Neural cell (in vitro differentiated cells): ENCODE measurements at regions not wholly inside any gene's neighbourhood (a gene's known extent, or its start where the extent isn't known, plus 50 kb on each side); places are given as distances from the start of the nearest gene placed in this dataset.

ENCODE experiments used
- CTCF ChIP-seq: fragments of 450-650 bp; IDR thresholded peaks from 2 replicates; pipeline ENCODE4 v1.5.1; 2014; ENCODE audit warnings: antibody characterized with exemption, mild to moderate bottlenecking, moderate library complexity; ENCODE audit not compliant: poor library complexity, severe bottlenecking
- EP300 ChIP-seq: fragments of 450-650 bp; conservative IDR thresholded peaks from 2 replicates; pipeline ENCODE4 v1.6.1; 2014; ENCODE audit warnings: antibody characterized with exemption, mild to moderate bottlenecking, moderate library complexity; ENCODE audit not compliant: poor library complexity, severe bottlenecking
- EZH2 ChIP-seq: fragments of 200-600, 300-800 bp; shearing (Covaris generic), sonication (generic); IDR thresholded peaks from 2 replicates; pipeline ENCODE4 v1.6.1; 2014; ENCODE audit warnings: antibody characterized with exemption, low read length, borderline replicate concordance, mild to moderate bottlenecking; ENCODE audit not compliant: insufficient read depth, poor library complexity, severe bottlenecking
- MXI1 ChIP-seq: fragments of 450-650 bp; conservative IDR thresholded peaks from 2 replicates; pipeline ENCODE4 v1.6.1; 2014; ENCODE audit warnings: antibody characterized with exemption, mild to moderate bottlenecking; ENCODE audit not compliant: poor library complexity, severe bottlenecking
- POLR2AphosphoS5 ChIP-seq: IDR thresholded peaks from 2 replicates; pipeline ENCODE4 v1.6.1; 2012
- RAD21 ChIP-seq: fragments of 450-650 bp; conservative IDR thresholded peaks from 2 replicates; pipeline ENCODE4 v1.6.1; 2014; ENCODE audit warnings: antibody characterized with exemption, mild to moderate bottlenecking, moderate library complexity
- REST ChIP-seq: IDR thresholded peaks from 2 replicates; pipeline ENCODE4 v1.6.1; 2012; ENCODE audit warnings: borderline replicate concordance
- SMC3 ChIP-seq: fragments of 450-650 bp; conservative IDR thresholded peaks from 2 replicates; pipeline ENCODE4 v1.6.1; 2014; ENCODE audit warnings: antibody characterized with exemption, mild to moderate bottlenecking, moderate library complexity; ENCODE audit not compliant: poor library complexity
- TAF1 ChIP-seq: IDR thresholded peaks from 2 replicates; pipeline ENCODE4 v1.6.1; 2012; ENCODE audit warnings: low read depth

GRCh38 chr3:473033-473800 lies 276.7 kb downstream of the CHL1 start:
- TF ChIP-seq EZH2 = no peak
- no peak for TF ChIP-seq RAD21
- TF ChIP-seq CTCF = no peak
- TF ChIP-seq EP300 = no peak
- TF ChIP-seq POLR2AphosphoS5 = no peak
- TF ChIP-seq SMC3 = no peak
- no peak for TF ChIP-seq REST
- TF ChIP-seq TAF1 = no peak
- TF ChIP-seq MXI1 = no peak
